ENCODE measurements at regions not wholly inside any gene's neighbourhood (a gene's known extent, or its start where the extent isn't known, plus 50 kb on each side); places are given as distances from the start of the nearest gene placed in this dataset.

GRCh38 chr5:4553978-4554377 lies 586.2 kb upstream of the ADAMTS16 start:
- Mint-ChIP-seq H3K9me3 (no peaks in the 10 kb centered on the region; the same call in 2 of the 3 replicates), H3K4me3 (no peak overlapping the region), H3K4me1 (peaks cover 28% of the 10 kb centered on the region), H3K36me3 (ENCODE audit: low read depth) (0 out of 3 replicates have a peak, but pooled peaks cover 3% of the 10 kb centered on the region), H3K27ac (no peak overlapping the region), H3K27me3 (ENCODE audit: insufficient read depth, low read depth, poor library complexity) (peaks cover 2% of the 10 kb centered on the region)
- Histone ChIP-seq H3K4me3 (no peak overlapping the region), H3K9me2 (ENCODE audit: insufficient read depth) (peaks cover 5% of the 10 kb centered on the region), H2AFZ (peak overlapping the region; percentile 2; the same call in 1 of the 2 replicates), H3K79me2 (replicated peaks; ENCODE audit: insufficient read depth) (no peaks in the 10 kb centered on the region), H3F3A (replicated peaks; ENCODE audit: low read depth) (no peaks in the 10 kb centered on the region), H3K27ac (ENCODE audit: low read depth) (no peak overlapping the region), H3K4me1 (ENCODE audit: insufficient read depth) (peaks cover 14% of the 10 kb centered on the region), H4K20me1 (replicated peaks; ENCODE audit: insufficient read depth) (no peaks in the 10 kb centered on the region), H3K4me2 (peak overlapping the region; percentile 3; the same call in 1 of the 2 replicates), H3K36me3 (ENCODE audit: insufficient read depth) (no peaks in the 10 kb centered on the region), H3K27me3 (ENCODE audit: insufficient read depth) (no peaks in the 10 kb centered on the region)
- no peak for TF ChIP-seq STAT1 (IDR thresholded peaks at IDR 0.05; ENCODE audit: unreplicated experiment)
- no peak for TF ChIP-seq ZNF462 (CRISPR knock-in tag; IDR thresholded peaks at IDR 0.05)
- no peak for TF ChIP-seq NANOG (IDR thresholded peaks at IDR 0.05; ENCODE audit: borderline replicate concordance)
- TF ChIP-seq, protein P1, sequence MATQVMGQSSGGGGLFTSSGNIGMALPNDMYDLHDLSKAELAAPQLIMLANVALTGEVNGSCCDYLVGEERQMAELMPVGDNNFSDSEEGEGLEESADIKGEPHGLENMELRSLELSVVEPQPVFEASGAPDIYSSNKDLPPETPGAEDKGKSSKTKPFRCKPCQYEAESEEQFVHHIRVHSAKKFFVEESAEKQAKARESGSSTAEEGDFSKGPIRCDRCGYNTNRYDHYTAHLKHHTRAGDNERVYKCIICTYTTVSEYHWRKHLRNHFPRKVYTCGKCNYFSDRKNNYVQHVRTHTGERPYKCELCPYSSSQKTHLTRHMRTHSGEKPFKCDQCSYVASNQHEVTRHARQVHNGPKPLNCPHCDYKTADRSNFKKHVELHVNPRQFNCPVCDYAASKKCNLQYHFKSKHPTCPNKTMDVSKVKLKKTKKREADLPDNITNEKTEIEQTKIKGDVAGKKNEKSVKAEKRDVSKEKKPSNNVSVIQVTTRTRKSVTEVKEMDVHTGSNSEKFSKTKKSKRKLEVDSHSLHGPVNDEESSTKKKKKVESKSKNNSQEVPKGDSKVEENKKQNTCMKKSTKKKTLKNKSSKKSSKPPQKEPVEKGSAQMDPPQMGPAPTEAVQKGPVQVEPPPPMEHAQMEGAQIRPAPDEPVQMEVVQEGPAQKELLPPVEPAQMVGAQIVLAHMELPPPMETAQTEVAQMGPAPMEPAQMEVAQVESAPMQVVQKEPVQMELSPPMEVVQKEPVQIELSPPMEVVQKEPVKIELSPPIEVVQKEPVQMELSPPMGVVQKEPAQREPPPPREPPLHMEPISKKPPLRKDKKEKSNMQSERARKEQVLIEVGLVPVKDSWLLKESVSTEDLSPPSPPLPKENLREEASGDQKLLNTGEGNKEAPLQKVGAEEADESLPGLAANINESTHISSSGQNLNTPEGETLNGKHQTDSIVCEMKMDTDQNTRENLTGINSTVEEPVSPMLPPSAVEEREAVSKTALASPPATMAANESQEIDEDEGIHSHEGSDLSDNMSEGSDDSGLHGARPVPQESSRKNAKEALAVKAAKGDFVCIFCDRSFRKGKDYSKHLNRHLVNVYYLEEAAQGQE (IDR thresholded peaks at IDR 0.05; ENCODE audit: unreplicated experiment), result no peak
- TF ChIP-seq CREB1 (CRISPR knock-in tag; IDR thresholded peaks at IDR 0.05; ENCODE audit: low read depth), result no peak
- TF ChIP-seq ETS1 (IDR thresholded peaks at IDR 0.05), result no peak
- TF ChIP-seq ZNF114 (CRISPR knock-in tag; IDR thresholded peaks at IDR 0.05), result no peak
- TF ChIP-seq ZNF331 (CRISPR knock-in tag; IDR thresholded peaks at IDR 0.05; ENCODE audit: low read depth), result no peak
- no peak for TF ChIP-seq EZH2 (IDR thresholded peaks at IDR 0.05; ENCODE audit: low read depth, unreplicated experiment)
- no peak for TF ChIP-seq JUNB (IDR thresholded peaks at IDR 0.05; ENCODE audit: unreplicated experiment)
- TF ChIP-seq, protein P2, sequence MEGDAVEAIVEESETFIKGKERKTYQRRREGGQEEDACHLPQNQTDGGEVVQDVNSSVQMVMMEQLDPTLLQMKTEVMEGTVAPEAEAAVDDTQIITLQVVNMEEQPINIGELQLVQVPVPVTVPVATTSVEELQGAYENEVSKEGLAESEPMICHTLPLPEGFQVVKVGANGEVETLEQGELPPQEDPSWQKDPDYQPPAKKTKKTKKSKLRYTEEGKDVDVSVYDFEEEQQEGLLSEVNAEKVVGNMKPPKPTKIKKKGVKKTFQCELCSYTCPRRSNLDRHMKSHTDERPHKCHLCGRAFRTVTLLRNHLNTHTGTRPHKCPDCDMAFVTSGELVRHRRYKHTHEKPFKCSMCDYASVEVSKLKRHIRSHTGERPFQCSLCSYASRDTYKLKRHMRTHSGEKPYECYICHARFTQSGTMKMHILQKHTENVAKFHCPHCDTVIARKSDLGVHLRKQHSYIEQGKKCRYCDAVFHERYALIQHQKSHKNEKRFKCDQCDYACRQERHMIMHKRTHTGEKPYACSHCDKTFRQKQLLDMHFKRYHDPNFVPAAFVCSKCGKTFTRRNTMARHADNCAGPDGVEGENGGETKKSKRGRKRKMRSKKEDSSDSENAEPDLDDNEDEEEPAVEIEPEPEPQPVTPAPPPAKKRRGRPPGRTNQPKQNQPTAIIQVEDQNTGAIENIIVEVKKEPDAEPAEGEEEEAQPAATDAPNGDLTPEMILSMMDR (conservative IDR thresholded peaks at IDR 0.05; ENCODE audit: low read depth in 2 of 2), result no peak
- peak; percentile 21 for DNase-seq (ENCODE audit: low spot score)
- ATAC-seq, result peak; percentile 60

Measured in GM23338 (cell line).